Endodermal cell (in vitro differentiated cells): ENCODE measurements at regions not wholly inside any gene's neighbourhood (a gene's known extent, or its start where the extent isn't known, plus 50 kb on each side); places are given as distances from the start of the nearest gene placed in this dataset.

Source experiments
- DNase-seq: peaks from one replicate; pipeline ENCODE4 v3.0.0-alpha.2; 2017
- H3K27ac ChIP-seq: 2 replicates; pipeline ENCODE4 v1.5.1; 2013; ENCODE audit warnings: mild to moderate bottlenecking, low read depth, low read length, moderate library complexity
- H3K27me3 ChIP-seq: 2 replicates; pipeline ENCODE4 v1.6.1; 2013; ENCODE audit warnings: mild to moderate bottlenecking, low read length, moderate library complexity; ENCODE audit not compliant: insufficient read depth, control insufficient read depth, poor library complexity, severe bottlenecking
- H3K36me3 ChIP-seq: 2 replicates; pipeline ENCODE4 v1.7.0; 2013; ENCODE audit warnings: mild to moderate bottlenecking, low read length, moderate library complexity; ENCODE audit not compliant: control insufficient read depth, insufficient read depth
- H3K4me1 ChIP-seq: one replicate; pipeline ENCODE4 v1.7.0; 2013; ENCODE audit warnings: low read length; ENCODE audit not compliant: control insufficient read depth, insufficient read depth
- H3K4me3 ChIP-seq: 2 replicates; pipeline ENCODE4 v1.5.1; 2013; ENCODE audit warnings: mild to moderate bottlenecking, low read length, moderate library complexity
- H3K9ac ChIP-seq: 2 replicates; pipeline ENCODE4 v1.6.1; 2013; ENCODE audit warnings: mild to moderate bottlenecking, low read length, moderate library complexity; ENCODE audit not compliant: poor library complexity, severe bottlenecking; ENCODE audit errors: extremely low read depth
- H3K9me3 ChIP-seq: 2 replicates; pipeline ENCODE4 v1.6.1; 2013; ENCODE audit warnings: mild to moderate bottlenecking, low read length, moderate library complexity; ENCODE audit not compliant: control insufficient read depth
- H3K27ac Mint-ChIP-seq: 2 replicates; pipeline ENCODE4 v1.8.0; 2020; ENCODE audit warnings: mixed read lengths
- H3K27me3 Mint-ChIP-seq: 2 replicates; pipeline ENCODE4 v1.8.0; 2021; ENCODE audit warnings: mild to moderate bottlenecking, mixed read lengths; ENCODE audit not compliant: insufficient read depth
- H3K36me3 Mint-ChIP-seq: 2 replicates; pipeline ENCODE4 v1.8.0; 2020; ENCODE audit warnings: low read depth, mixed read lengths
- H3K4me1 Mint-ChIP-seq: 2 replicates; pipeline ENCODE4 v1.8.0; 2020; ENCODE audit warnings: mixed read lengths
- H3K4me3 Mint-ChIP-seq: 2 replicates; pipeline ENCODE4 v1.8.0; 2020; ENCODE audit warnings: mild to moderate bottlenecking, moderate library complexity, mixed read lengths
- H3K9me3 Mint-ChIP-seq: 2 replicates; pipeline ENCODE4 v1.8.0; 2020; ENCODE audit warnings: mild to moderate bottlenecking, mixed read lengths
- CTCF ChIP-seq: fragments of 200-600 bp; sonication (generic); conservative IDR thresholded peaks from 2 replicates; pipeline ENCODE4 v1.5.0; 2021; ENCODE audit warnings: antibody characterized with exemption, mild to moderate bottlenecking
- WGBS, 2 experiments: methylation state at CpG; one replicate each; pipeline versions ENCODE4 v1.1.5 to v1.1.7; 2013; ENCODE audit warnings: missing lambda C conversion rate in 2 of 2, mixed read lengths in 1 of 2; ENCODE audit not compliant: insufficient coverage in 1 of 2, insufficient read length in 1 of 2; 5-methylcytosine and 5-hydroxymethylcytosine counted together

- TF ChIP-seq CTCF = no peak
- Histone ChIP-seq H3K9me3 (no peaks in the 10 kb centered on the region), H3K4me3 (no peak overlapping the region), H3K9ac (no peak overlapping the region), H3K27ac (no peak overlapping the region), H3K36me3 (no peaks in the 10 kb centered on the region), H3K4me1 (no peaks in the 10 kb centered on the region), H3K27me3 (no peaks in the 10 kb centered on the region)
- H3K4me1 Mint-ChIP-seq = no peaks in the 10 kb centered on the region
- no peaks in the 10 kb centered on the region for H3K27me3 Mint-ChIP-seq
- H3K27ac Mint-ChIP-seq = no peak overlapping the region
- DNase-seq = no peak
- H3K9me3 Mint-ChIP-seq = no peaks in the 10 kb centered on the region
- no peak overlapping the region for H3K4me3 Mint-ChIP-seq
- H3K36me3 Mint-ChIP-seq = no peaks in the 10 kb centered on the region
- 86 to 100% methylated on average over 2 to 4 of the region's 4 CpGs for WGBS, 2 experiments
Measured at GRCh38 chr4:124432500-124432899, 280.0 kb downstream of the ANKRD50 start.

GRCh38 chr4:124433044-124433443, 279.5 kb downstream of the ANKRD50 start:
- no peak overlapping the region for H3K27ac ChIP-seq

DNA sequence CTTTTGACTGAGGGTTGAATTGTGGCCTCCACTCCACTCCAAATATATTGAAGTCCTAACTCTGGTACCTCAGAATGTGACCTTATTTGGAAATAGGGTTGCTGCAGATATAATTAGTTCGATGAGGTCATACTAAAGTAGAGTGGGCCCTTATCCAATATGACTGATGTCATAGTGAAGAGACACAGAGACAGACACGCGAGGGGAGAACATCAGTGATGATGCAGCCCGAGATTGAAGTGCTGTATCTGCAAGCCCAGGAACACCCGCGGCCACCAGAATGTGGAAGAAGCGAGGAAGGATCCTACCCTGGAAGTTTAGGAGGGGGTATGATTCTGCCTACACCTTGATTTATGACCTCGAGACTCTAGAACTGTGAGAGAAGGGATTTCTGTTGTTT, 279.0 kb downstream of the ANKRD50 start:
- no peak overlapping the region for H3K27ac Mint-ChIP-seq
- no peaks in the 10 kb centered on the region for H3K9me3 Mint-ChIP-seq
- no peaks in the 10 kb centered on the region for H3K27me3 ChIP-seq
- no peaks in the 10 kb centered on the region for H3K4me1 Mint-ChIP-seq
- H3K4me1 ChIP-seq = no peaks in the 10 kb centered on the region
- H3K4me3 Mint-ChIP-seq = no peak overlapping the region
- no peak for DNase-seq
- H3K27ac ChIP-seq = no peak overlapping the region
- no peak for TF ChIP-seq CTCF
- H3K36me3 Mint-ChIP-seq = no peaks in the 10 kb centered on the region
- H3K9ac ChIP-seq = no peak overlapping the region
- no peaks in the 10 kb centered on the region for H3K27me3 Mint-ChIP-seq
- WGBS, 2 experiments = 93 to 100% methylated on average over 5 to 8 of the region's 8 CpGs
- no peak overlapping the region for H3K4me3 ChIP-seq
- H3K9me3 ChIP-seq = no peaks in the 10 kb centered on the region
- no peaks in the 10 kb centered on the region for H3K36me3 ChIP-seq

More at GRCh38 chr4:124433044-124433443, 279.5 kb downstream of the ANKRD50 start:
- WGBS, 2 experiments = 95% methylated on average over 3 of the region's 3 CpGs; no CpG with 5 or more reads in 1 of the 2 experiments
- DNase-seq = no peak
- Mint-ChIP-seq H3K27me3 (no peaks in the 10 kb centered on the region), H3K27ac (no peak overlapping the region), H3K4me1 (no peaks in the 10 kb centered on the region), H3K4me3 (no peak overlapping the region), H3K36me3 (no peaks in the 10 kb centered on the region), H3K9me3 (no peaks in the 10 kb centered on the region)
- Histone ChIP-seq H3K9me3 (no peaks in the 10 kb centered on the region), H3K27me3 (no peaks in the 10 kb centered on the region), H3K4me1 (no peaks in the 10 kb centered on the region), H3K9ac (no peak overlapping the region), H3K4me3 (no peak overlapping the region), H3K36me3 (no peaks in the 10 kb centered on the region)
- no peak for TF ChIP-seq CTCF
